Limb (tissue), 2 donors: ENCODE measurements at regions not wholly inside any gene's neighbourhood (a gene's known extent, or its start where the extent isn't known, plus 50 kb on each side); places are given as distances from the start of the nearest gene placed in this dataset.
"Not testable (repeated sequence)": the region's sequence is repeated elsewhere in the genome, so short reads cannot be mapped to it uniquely, and the experiment has no call there.

Experiments used
- DNase-seq, 2 donors: peaks; one replicate each; pipeline ENCODE4 v3.0.0-alpha.2; 2016; ENCODE audit errors: extremely low spot score in 2 of 2

DNA sequence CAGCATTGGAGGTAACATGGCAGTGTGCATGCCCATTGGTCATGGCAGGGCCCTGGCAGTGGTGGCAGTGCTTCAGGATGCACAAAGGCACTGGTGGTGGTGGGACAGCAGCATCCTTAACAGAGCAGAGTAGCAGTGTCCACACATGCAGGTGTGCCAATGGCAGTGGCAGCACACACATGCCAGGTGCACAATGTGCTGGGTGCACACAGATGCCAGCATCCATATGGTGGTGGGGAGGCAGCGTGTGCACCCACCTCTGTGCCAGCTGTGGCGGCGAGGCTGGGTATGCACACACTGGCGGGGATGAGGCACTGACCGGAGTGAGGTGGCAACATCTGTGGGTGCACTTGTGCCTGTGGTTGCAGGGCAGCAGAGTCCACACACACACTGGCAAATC, 150.6 kb downstream of the SI start:
- no peak for DNase-seq

DNA sequence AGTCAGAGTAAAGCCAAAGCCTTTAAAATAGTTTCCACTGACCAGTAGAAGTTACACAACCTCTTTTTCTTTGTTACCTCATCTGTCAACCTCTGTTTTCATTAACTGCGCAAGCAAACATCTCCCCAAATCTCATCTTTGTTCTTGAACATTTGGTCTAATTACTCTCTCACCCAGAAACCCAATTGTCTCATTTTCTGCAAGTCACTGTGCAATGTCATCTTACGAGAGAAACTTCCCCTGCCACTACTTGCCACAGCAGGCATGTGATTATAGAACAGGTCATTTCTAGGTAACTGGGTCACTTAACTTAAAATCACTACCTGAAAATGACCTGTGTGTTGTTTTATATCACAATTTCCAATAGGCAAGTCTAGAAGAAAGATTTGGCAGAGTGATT, 159.4 kb downstream of the SI start:
- no peak for DNase-seq

DNA sequence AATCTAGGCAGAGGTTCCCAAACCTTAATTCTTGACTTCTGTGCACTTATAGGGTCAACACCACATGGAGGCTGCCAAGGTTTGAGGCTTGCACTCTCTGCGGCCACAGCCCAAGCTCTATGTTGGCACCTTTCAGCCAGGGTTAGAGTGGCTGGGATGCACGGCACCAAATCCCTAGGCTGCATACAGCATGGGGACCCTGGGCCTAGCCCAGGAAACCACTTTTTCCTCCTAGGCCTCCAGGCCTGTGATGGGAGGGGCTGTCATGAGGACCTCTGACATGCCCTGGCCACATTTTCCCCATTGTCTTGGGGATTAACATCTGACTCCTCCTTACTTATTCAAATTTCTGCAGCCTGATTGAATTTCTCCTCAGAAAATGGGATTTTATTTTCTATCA, 165.4 kb downstream of the SI start:
- DNase-seq, result no peak

DNA sequence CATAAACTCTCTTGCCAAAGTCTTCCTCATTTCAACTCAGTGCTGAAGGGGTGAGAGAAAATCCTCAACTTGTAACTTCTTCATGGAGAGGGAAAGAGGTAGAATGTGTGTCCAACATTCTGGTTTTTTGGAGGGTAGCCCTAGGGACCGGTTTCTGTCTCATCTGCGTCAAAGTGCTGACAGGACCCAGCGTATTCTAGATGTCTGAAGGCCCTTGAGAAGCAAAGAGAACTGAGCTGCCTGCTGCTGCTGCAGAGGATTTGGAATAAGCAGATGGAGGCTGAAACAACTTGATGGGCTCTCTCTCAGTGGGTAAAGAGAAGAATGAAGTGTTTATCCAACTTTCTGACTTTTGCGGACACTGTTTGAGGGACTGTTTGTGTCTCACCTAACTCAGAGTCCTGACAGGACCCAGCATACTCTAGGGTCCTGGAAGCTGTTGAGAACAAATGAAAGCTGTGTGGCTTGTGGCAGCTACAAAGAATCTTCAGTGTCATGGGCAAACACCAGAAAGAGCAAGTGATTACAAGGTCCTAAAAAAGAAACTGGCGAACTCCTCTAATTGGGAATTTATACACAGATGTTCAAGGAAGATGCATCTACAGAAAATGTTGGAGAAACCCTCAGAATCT, 174.4 kb downstream of the SI start:
- DNase-seq, result no peak

DNA sequence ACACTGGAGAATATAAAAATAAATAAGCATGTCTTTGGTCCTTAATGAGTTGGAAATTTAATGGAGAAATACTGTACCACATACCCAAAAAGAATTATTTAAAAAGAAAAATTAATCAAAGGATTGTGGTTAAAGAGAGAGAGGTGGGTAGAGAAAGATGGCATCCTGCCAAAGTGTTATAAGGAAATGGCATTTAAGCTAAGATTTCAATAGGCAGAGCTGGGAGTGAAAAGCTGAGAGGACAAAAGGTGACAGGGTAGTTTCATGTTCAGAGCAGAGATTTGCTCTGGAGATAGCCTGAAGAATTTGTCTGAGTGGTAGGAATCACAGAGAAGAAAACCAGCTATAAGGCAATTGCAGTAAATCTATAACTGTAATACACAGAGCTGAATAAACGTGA, 181.0 kb downstream of the SI start:
- DNase-seq, result no peak

DNA sequence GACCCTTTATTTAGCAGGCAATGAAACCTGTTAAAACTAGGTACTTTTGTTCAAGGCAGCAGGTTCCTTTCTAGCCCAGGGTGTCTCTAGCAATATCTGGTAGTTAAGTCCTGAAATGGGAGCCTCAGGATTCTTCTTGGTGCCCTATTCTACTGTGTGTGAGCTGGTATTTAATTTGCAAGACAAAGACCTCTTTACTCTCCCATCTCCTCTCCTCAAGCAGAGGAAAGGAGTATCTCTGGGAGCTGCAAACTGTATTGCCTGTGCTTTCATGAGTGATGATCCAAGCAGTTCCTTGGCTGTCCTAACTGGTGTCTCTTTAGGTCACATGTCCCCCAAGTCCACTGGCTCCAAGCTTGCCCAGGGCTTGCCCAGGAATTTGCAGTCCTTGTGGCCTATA, 188.2 kb downstream of the SI start:
- DNase-seq, result no peak

DNA sequence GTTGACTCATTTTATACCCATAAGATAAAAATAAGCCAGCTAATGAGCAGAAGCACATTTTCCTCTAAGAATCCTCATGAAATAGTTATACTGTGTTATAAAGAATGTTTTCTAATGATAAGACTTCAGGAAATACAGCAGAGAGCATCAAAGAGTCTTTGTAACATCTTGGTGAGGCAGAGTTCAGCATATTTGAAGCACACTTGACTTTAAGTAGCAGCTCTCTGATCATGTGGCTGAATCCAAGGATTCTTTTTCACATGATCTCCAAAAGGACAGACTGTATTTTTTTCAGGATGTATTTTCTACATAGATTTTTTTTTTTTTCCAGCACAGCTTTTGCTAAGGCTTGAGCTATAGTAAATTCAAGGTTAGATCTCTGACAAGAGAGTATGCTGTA, 195.1 kb downstream of the SI start:
- DNase-seq, result no peak

DNA sequence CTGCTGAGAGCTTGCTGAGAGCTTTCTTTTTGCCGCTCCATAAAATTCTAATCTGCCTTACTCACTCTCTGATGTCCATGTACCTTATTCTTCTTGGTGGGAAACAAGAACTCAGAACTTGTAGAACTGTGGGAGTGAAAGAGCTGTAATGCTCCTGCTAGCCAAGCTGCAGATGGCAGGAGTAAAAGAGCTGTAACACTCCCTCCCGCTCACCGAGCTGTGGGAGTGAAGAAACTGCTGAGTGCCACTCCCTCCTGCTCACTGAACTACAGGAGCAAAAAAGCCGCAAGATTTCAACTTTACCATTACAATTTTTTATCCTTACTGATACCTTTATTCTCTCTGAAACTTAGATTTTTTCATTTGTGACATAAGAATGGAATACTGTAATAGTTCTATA, 199.1 kb downstream of the SI start:
- no peak for DNase-seq

DNA sequence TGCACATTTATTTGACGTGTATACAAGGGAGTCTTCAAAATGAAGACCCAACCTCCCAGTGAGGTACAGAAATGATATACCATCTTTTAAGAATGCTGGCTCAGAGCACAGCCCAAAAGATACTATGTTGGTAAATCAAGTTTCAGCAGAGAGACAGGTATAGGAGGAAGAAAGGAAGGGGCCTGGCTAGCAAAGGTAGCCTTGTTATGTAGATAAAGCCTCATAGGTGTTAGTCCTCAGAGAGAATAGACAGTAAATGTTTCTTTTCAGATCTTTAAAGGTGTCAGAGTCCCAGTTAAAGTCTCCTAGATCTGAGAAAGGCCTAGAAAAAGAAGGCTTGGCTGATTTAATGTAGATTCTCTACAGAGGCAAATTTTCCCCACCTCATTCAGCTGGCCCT, 213.8 kb downstream of the SI start:
- no peak for DNase-seq

DNA sequence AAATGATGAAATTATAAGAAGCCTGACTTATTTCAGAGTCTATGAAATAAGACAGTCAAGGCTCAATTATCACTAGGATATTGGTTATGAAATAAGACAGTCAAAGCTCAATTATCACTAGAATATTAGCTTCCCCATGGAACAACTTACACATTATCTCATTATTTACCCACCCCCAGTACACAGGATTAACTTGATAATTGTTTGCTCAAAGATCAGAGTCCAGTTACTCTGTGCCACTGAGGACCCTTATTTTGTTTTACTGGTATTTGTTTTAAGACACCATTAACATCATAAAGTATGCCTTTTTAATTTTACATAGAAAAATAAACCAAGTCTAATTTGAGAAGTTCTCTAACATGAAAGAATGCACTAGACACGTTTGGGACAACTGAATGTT, 225.4 kb downstream of the SI start:
- DNase-seq, result no peak

DNA sequence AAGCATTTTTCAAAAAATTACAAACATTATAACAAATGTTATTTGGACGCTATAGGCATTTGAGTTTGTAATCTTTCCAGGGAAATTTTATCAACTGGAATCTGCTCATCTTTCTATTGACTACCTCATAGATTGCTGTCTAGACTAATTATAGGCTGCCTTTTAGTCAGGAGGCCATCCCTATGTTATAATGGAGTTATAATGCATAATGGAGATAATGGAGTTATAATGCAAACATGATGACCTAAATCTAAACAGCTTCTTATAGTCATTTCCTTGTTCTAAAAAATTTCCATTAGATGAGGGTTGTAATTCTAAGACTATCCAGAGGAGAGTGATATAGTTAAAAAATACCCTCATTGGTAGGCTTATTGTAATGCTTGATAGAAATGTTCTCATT, 226.4 kb downstream of the SI start:
- no peak for DNase-seq

DNA sequence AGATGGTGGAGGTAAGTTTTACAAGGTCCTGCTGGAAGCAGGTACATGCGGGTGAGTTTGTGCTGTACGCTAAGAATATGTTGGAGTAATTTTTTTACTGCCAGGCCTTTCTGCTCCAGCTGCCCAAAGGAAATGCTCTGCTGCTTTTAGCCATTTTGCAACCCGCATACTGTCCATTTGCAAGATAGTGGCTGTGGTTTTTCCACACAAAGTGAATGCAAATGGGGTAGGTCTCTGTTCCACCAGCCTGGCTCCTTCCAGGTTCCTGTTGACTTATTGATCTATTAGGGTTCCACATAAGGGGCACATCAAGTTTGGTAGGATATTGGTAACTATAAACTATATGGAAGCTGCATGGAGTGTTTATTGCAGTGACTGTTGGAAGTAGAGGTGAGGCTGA, 227.1 kb downstream of the SI start:
- no peak for DNase-seq

DNA sequence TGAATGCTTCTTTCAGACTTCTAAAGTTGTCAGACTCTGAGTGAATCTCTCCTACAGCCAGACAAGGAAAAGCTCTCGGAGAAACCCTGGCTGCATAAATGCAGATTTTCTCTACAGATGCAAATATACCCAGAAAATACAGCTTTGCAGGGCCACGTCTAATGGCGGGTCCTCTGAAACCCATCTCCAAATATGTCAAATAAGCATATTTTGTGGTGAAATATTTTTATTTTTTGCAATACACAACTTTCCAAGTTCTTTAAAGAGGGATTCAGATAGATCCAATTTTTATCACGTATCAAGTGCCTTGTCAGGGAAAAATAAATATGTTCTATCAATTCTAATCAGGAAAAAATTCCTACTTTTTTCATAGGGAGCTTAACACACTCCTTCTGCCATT, 229.4 kb downstream of the SI start:
- no peak for DNase-seq

DNA sequence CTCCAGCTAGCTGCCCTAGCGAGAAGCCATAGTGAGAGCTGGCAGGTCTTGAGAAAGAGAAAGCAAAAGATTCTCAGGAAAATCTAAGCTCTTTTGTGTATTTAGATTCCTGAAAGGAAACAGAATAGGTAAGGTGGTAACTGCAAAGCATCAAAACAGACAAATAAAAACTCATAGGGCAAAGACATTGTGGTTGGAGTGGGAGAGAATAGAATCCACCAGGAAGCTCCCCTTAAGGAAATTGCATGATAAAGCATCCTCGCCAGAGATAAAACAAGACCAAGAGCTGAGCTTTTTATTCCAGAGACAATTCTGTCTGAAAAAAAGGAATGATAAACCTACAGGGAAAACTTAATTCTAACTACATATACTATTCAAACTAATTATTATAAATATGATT, 232.6 kb downstream of the SI start:
- no peak for DNase-seq

DNA sequence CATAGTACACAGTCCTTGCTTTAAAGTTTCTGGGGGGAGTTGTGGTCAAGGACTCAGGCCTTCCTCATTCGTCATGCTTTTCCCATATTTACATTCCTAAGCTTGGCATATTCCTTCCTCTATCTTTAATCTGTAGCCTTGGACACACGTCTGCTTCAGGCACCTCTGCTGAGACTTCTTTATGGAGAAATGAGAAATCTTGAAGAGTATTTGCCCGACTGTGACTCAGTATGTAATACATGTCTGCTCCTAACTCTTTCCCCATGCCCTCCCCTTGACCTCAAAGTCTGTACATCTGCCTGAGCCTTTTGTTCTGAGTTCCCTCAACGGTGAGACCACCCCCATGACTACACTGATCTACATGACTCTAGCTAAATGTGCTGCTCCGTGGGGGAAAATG, 246.1 kb downstream of the SI start:
- DNase-seq, result no peak

DNA sequence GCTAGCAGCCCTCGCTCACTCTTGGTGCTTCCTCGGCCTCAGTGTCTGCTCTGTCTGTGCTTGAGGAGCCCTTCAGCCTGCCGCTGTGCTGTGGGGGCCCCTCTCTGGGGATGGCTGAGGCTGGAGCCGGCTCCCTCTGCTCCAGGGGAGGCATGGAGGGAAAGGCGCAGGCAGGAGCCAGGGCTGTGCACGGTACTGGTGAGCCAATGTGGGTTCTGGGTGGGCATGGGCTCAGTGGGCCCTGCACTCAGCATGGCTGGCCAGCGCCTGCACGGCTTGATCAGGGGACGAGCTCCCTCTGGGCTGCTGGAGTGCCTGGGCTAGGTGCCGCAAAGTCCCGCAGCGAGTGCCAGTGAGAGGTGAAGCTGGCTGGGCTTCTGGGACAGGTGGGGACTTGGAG, 260.0 kb downstream of the SI start:
- DNase-seq, result no peak

DNA sequence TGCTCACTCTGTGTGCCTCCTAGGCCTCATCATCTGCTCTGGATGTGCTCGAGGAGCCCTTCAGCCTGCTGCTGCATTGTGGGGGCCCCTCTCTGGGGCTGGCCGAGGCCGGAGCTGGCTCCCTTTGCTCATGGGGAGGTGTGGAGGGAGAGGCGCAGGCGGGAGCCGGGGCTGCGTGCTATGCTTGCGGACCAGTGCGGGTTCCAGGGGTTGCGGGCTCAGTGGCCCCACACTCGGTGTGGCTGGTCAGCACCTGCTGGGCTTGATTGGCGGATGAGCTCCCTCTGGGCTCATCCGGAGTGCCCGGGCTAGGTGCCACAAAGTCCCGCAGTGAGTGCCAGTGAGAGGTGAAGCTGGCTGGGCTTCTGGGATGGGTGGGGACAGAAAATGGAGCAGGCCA, 264.2 kb downstream of the SI start:
- DNase-seq, result no peak

DNA sequence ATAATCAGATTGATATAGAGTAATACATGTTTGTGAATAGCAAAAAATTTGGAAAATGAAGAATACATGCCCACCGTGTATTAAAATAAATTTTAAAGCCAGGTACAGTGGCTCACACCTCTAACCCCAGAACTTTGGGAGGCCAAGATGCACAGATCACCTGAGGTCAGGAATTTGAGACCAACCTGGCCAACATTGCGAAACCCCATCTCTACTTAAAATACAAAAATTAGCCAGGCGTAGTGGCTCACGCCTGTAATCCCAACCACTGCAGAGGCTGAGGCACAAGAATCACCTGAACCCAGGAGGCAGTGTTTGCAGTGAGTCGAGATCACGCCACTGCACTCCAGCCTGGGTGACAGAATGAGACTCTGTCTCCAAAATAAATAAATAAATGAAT, 266.3 kb downstream of the SI start:
- DNase-seq, result no peak

DNA sequence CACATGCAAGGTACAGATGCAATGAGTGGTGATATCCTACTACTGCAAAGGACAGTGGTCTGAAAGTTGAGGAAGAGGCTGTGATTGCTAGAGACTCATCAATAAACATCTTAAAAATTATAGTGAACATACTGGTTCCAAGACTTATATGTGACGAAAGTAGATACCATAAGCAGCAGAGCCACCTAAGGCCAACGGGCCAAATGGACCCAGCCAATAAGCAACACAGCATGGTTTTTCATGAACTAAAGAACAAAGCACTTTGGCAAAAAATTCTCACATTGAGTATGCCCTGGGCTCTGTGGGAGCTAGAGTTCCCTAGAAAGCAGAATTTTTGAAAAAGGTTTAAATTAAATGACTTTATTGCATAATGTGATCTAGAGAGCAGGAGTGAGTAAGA, 272.1 kb downstream of the SI start:
- DNase-seq, result no peak

DNA sequence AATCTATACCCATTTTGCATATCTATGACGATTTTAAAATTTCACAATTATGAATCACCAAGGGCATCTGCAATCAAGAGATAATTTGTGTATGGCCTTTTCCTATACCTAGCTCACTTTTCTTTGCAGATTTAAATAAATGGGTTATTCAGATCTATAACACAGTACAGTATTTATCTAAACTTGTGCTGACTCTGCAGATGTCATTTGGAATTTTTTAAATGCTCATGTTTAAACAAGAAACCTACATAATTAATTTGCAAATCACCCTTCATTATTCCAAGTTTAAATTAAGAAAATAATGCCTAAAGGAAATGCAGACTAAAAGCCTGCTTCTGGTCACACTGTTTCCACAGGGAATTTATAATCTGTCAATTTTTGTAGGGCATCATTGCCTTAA, 284.2 kb downstream of the SI start:
- no peak for DNase-seq

DNA sequence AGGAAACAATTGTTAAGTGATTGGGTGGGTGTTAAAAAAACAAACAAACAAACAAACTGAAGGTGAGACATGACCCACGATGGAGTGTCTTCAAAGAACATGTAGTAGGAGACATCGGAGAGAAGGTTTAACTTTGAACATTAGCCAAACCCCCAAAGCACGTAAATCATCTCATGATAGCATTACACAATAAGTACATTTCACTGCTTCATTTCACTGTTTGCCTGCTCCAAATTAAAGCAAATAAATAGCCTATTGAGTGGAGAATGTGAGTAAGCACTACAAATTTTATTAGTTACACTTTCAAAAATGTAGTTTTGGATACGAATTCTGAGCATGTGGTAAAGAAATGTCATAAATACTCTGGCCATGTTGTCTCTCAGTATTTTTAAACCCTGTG, 287.0 kb downstream of the SI start:
- no peak for DNase-seq

DNA sequence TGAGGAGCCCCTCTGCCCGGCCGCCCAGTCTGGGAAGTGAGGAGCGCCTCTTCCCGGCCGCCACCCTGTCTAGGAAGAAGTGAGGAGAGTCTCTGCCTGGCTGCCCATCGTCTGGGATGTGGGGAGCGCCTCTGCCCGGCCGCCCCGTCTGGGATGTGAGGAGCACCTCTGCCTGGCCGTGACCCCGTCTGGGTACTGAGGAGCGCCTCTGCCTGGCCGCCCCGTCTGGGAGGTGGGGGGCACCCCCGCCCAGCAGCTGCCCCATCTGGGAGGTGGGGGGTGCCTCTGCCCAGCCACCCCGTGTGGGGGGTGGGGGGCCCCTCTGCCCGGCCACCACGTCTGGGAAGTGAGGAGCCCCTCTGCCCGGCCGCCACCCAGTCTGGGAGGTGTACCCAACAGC, 293.9 kb downstream of the SI start:
- DNase-seq, result not testable (repeated sequence)

DNA sequence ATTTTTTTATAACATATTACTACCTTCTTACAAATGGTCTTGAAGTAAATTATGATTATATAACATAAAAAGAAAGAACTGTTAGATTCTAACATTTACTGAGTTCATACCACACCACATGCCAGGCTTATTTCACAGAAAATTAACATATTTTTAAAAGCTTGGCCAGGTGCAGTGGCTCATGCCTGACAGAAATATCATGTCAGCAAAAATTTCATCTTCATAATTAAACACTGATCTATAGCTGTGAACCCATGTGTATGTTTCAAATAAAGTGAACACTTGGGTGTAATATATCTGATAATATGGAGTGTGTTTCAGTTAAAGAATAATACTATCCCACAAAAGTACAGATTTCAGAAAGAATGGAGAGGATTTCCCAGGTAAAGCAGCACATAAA, 296.5 kb downstream of the SI start:
- no peak for DNase-seq

DNA sequence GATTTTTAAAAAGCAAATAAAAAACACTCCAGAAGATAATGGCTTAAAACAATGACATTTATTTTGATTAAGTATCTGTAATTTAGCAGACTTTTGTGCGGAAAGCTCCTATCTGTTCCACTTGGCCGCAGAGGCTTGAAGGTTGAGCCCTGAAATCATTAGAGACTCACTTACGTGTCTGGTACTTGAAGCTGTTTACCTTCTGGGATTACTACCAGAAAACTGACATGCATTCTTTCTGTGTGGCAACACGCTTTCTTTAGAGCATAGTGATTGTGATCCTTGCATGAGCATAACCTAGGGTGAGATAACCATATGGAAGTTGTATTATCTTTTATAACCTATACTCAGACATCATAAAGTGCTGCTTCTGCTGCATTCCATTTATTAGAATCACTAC, 298.5 kb downstream of the SI start:
- no peak for DNase-seq
